Choroid plexus epithelial cell (primary cell): ENCODE measurements at regions not wholly inside any gene's neighbourhood (a gene's known extent, or its start where the extent isn't known, plus 50 kb on each side); places are given as distances from the start of the nearest gene placed in this dataset.

ENCODE experiments used
- DNase-seq: peaks from one replicate; pipeline ENCODE4 v3.0.0-alpha.2; 2010; ENCODE audit warnings: low read depth
- H3K4me3 ChIP-seq: 2 replicates; pipeline ENCODE4 v1.5.1; 2011; ENCODE audit warnings: low read depth, mild to moderate bottlenecking, control low read depth, low read length, moderate library complexity
- TF ChIP-seq, protein P1 (sequence below): conservative IDR thresholded peaks from 2 replicates; pipeline ENCODE4 v1.5.1; 2011; ENCODE audit warnings: low read depth, mild to moderate bottlenecking, control low read depth, inconsistent platforms, low read length, moderate library complexity

GRCh38 chr2:23292024-23292423 lies 93.0 kb upstream of the KLHL29 start:
- H3K4me3 ChIP-seq, result no peak overlapping the region
- no peak for DNase-seq
- TF ChIP-seq, protein P1, sequence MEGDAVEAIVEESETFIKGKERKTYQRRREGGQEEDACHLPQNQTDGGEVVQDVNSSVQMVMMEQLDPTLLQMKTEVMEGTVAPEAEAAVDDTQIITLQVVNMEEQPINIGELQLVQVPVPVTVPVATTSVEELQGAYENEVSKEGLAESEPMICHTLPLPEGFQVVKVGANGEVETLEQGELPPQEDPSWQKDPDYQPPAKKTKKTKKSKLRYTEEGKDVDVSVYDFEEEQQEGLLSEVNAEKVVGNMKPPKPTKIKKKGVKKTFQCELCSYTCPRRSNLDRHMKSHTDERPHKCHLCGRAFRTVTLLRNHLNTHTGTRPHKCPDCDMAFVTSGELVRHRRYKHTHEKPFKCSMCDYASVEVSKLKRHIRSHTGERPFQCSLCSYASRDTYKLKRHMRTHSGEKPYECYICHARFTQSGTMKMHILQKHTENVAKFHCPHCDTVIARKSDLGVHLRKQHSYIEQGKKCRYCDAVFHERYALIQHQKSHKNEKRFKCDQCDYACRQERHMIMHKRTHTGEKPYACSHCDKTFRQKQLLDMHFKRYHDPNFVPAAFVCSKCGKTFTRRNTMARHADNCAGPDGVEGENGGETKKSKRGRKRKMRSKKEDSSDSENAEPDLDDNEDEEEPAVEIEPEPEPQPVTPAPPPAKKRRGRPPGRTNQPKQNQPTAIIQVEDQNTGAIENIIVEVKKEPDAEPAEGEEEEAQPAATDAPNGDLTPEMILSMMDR, result no peak

- TF ChIP-seq, protein P1, result no peak
- peak; percentile 46 for DNase-seq
Measured at GRCh38 chr2:23293063-23293462, 91.9 kb upstream of the KLHL29 start.

GRCh38 chr2:23293731-23294130 lies 91.2 kb upstream of the KLHL29 start:
- TF ChIP-seq, protein P1, result no peak
- peak; percentile 22 for DNase-seq

More at GRCh38 chr2:23293063-23293462, 91.9 kb upstream of the KLHL29 start:
- H3K4me3 ChIP-seq, result no peak overlapping the region

DNA sequence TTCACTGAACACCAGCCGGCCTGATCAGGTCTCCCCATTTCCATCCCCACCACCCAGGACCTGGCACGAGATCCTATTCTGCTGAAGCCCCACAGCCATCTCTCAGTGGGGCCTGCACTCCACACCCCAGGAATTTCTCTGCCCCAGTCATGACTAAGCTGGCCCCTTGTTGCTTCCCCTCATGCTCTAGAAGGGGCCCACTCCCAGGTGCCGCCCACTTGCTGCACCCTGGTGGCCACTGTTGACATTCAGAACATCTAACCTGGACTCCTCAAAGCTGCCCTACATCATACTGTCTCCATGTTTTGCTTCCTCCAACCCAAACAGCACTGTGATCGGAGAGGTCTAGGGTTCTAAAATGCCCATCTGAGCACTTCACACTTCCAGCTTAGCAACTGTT lies 90.7 kb upstream of the KLHL29 start:
- no peak overlapping the region for H3K4me3 ChIP-seq
- DNase-seq, result no peak
- TF ChIP-seq, protein P1, result no peak

More at GRCh38 chr2:23293731-23294130, 91.2 kb upstream of the KLHL29 start:
- H3K4me3 ChIP-seq, result no peak overlapping the region

DNA sequence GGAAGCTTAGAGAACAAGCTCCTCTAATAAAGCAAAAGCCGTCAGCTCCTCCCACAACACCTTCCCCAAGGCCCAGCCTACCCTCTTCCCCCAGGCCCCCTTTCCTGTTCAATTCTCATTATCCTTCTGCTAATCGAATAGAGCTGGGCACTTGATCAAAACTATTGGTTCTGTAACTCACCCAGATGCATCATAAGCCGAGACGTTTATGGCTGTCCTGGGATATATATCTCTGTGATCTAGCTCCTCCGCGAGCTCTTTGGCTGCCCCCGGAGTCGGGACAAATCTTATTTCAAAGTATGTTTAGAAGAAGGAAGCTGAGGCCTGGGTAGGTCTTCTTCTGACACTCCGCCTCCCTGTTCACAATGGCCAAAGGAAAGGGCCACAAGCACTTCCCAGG lies 88.3 kb upstream of the KLHL29 start:
- no peak overlapping the region for H3K4me3 ChIP-seq
- TF ChIP-seq, protein P1, result no peak
- no peak for DNase-seq

- TF ChIP-seq, protein P1, result no peak
- DNase-seq, result no peak
Measured at GRCh38 chr2:23297112-23297511, 87.9 kb upstream of the KLHL29 start.

DNA sequence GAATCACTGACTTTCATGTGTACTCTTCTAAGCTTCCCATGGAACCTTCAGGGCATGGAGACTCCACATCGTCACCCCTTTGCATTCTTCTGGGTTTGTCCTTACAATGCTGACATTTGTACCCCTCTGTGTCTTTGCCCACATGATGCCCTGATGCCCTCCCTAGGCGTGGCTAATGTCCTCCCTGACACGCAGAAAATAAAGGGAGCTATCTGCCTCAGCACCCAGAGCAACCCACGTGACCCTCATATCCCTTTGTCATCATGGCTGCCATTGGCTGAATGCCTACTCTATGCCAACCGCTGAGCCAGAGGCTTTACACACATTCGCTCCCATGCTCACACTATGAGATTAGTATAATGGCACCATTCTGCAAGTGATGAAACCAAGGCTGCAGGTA lies 86.4 kb upstream of the KLHL29 start:
- DNase-seq, result no peak
- H3K4me3 ChIP-seq, result no peak overlapping the region
- TF ChIP-seq, protein P1, result no peak

More at GRCh38 chr2:23297112-23297511, 87.9 kb upstream of the KLHL29 start:
- no peak overlapping the region for H3K4me3 ChIP-seq
